ENCODE measurements at regions not wholly inside any gene's neighbourhood (a gene's known extent, or its start where the extent isn't known, plus 50 kb on each side); places are given as distances from the start of the nearest gene placed in this dataset.
A peak's percentile ranks its signal among the peaks of the same experiment; 100 is the strongest.

DNA sequence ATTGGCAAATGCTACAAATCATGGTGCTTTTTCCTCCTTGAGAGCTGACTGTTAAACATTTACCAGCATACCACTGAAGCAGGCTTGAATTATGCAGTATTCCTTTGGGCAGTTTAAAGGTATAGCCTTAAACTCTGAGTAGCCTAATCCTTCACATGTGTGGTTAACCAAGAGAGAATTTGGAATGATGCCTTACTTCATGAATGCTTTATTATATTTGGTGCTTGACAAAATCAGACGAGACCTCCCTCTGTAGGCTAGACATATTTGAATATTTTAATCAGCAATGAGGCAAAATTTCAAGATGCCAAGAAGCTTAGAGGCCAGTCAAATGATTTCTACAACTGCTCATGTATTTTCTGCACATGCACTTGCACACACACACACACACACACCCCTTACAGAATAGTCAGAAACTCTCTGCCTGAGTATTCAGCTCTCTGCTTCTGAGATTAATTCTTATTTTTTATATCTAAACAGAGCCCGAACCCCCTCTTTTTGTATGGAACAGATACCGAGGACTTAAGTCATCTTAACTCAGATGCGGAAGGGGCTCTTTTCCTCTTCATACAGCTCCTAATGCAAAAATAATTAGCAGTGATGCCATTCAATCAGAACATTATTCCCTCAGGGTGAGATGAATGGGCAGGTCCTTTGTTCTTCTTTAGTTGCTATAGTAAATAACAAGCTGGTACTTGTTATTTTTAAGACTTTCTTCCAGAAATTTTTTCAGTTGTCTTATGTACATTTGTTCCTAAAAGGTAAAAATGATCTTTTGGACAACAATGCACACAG is 195.5 kb upstream of the TMC3 start:
- no peak for DNase-seq
- H3K36me3 ChIP-seq (replicated peaks; ENCODE audit: control insufficient read depth, insufficient read depth, low read length) = no peaks in the 10 kb centered on the region
- no peaks in the 10 kb centered on the region for H3K27me3 ChIP-seq (ENCODE audit: control insufficient read depth, insufficient read depth, low read length)

DNA sequence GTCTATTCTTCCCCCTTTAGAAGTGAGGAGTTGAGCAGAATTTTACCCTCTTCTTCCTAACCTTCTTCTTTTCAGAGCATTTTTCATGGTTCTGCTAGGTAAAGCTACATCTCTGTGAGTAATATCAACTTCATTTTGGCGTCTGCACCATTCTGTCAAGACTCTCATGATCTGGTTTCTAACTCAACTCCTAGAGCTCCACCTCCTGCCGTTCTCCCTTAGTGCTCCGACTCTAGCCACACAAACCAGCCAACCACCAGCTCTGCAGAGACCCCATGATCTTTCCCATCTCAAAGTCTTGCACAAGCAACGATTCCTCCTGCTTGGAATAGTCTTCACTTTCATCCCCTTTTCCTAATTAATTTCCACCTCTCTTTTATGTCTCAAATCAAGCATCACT is 193.9 kb upstream of the TMC3 start:
- no peaks in the 10 kb centered on the region for H3K27me3 ChIP-seq (ENCODE audit: control insufficient read depth, insufficient read depth, low read length)
- DNase-seq = peak; percentile 16
- H3K4me3 ChIP-seq (ENCODE audit: insufficient read depth, low read depth, low read length) = no peak overlapping the region
- H3K36me3 ChIP-seq (replicated peaks; ENCODE audit: control insufficient read depth, insufficient read depth, low read length) = no peaks in the 10 kb centered on the region

More for the DNA sequence above, 195.5 kb upstream of the TMC3 start:
- no peak overlapping the region for H3K4me3 ChIP-seq (ENCODE audit: insufficient read depth, low read depth, low read length)

DNA sequence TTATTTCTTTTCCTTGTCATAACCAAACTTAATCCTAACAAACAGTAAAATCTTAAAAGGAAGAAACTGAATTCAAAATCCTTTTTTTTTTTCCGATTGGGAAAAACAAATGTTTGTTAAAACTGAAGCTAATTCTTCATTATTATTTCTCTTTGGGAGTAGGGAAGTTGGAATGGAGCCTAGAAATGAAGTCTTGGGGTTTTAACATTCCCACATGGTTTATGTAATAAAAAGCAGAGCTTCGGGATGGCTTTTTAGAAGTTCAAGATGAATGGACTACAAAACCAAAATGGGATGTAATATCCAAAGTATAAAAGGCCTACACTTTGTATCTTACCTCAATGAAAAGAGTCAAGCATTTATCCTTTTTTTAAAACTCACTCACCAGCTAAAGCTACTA is 189.0 kb upstream of the TMC3 start:
- DNase-seq = no peak
- Histone ChIP-seq H3K4me3 (ENCODE audit: insufficient read depth, low read depth, low read length) (no peak overlapping the region), H3K27me3 (ENCODE audit: control insufficient read depth, insufficient read depth, low read length) (no peaks in the 10 kb centered on the region), H3K36me3 (replicated peaks; ENCODE audit: control insufficient read depth, insufficient read depth, low read length) (no peaks in the 10 kb centered on the region)

DNA sequence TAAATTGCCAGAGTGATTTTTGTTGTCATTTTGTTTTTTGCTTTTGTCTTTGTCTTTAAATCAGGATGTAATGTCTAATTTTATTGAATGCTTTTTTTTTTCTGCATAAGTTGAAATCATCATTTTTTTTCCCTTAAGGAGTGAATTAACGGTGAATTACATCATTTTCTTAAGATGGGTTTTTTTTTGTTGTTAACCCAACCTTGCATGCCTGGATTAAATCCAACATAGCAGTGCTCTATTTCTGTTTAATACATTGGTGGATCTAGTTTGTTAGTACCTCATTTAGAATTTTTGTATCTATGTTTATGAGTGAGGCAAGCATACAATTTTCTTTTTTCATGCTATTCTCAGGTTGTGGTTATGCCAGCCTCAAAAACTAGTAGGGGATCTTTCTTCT is 186.4 kb upstream of the TMC3 start:
- Histone ChIP-seq H3K4me3 (ENCODE audit: insufficient read depth, low read depth, low read length) (no peak overlapping the region), H3K27me3 (ENCODE audit: control insufficient read depth, insufficient read depth, low read length) (no peaks in the 10 kb centered on the region), H3K36me3 (replicated peaks; ENCODE audit: control insufficient read depth, insufficient read depth, low read length) (no peaks in the 10 kb centered on the region)
- DNase-seq = no peak

DNA sequence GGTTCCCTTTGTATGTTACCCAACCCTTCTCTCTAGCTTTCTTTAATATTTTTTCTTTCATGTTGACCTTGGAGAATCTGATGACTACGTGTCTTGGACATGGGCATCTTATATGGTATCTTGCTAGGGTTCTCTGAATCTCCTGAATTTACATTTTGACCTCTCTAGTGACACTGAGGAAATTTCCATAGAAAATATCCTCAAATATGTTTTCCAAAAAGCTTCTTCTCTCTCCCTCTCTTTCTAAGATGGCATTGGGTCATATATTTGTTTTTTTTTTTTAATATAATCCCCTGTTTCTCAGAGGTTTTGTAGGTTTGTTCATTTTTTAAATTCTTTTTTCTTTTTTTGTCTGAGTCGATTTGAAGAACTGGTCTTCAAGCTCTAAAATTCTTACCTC is 184.0 kb upstream of the TMC3 start:
- Histone ChIP-seq H3K36me3 (replicated peaks; ENCODE audit: control insufficient read depth, insufficient read depth, low read length) (no peaks in the 10 kb centered on the region), H3K4me3 (ENCODE audit: insufficient read depth, low read depth, low read length) (no peak overlapping the region), H3K27me3 (ENCODE audit: control insufficient read depth, insufficient read depth, low read length) (no peaks in the 10 kb centered on the region)
- DNase-seq = no peak

DNA sequence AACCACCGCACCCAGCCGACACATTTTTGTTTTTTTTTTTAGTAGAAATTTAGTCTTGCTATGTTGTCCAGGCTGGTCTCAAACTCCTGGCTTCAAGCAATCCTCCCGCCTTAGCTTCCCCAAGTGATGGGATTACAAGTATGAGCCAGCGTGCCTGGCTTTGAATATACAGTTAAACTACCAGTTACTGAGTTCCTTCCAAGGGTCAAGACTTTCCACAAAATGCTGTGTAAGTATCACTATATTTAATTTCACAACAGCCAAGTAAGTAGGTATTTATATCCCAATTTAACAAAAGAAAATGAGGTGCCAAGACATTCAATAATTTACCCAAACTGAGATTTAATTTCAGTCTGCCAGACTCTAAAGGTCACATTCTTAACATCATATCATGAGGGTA is 181.3 kb upstream of the TMC3 start:
- Histone ChIP-seq H3K4me3 (ENCODE audit: insufficient read depth, low read depth, low read length) (no peak overlapping the region), H3K27me3 (ENCODE audit: control insufficient read depth, insufficient read depth, low read length) (no peaks in the 10 kb centered on the region), H3K36me3 (replicated peaks; ENCODE audit: control insufficient read depth, insufficient read depth, low read length) (no peaks in the 10 kb centered on the region)
- DNase-seq = no peak

DNA sequence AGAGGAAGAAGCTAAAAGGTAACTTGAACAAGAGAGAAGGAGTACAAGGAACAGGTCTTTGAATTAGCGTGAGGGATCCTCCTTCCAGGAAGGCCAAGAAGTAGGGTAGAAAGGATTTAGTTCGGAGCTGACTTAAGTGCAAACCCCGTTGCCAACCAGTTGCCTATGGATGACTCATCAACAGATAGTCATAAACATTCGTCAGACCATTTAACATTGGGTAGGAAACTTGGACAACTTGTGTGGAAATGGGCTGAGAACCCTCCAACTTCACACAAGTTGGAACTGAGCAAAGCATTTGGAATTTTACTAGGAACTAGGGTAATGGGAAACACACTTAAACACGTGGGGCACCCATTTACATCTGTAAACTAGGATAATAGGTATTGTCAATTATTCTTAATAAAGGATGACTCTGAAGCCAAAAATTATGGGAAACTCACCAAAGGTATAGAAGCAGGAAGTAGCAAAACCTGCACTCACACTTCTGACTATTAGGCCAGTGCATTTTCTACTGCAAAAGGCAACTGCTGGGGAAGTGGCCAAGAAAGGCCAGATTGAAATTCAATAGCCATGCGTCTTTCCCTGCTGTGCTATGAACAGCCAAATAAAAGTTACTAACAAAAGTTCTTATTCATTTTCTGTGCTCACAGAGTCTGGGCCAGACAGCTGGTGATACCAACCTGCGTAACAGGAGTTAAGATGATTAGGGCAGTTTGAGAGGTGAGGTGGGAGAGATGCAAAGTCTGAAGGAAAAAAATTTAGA is 174.5 kb upstream of the TMC3 start:
- Histone ChIP-seq H3K27me3 (ENCODE audit: control insufficient read depth, insufficient read depth, low read length) (no peaks in the 10 kb centered on the region), H3K36me3 (replicated peaks; ENCODE audit: control insufficient read depth, insufficient read depth, low read length) (no peaks in the 10 kb centered on the region), H3K4me3 (ENCODE audit: insufficient read depth, low read depth, low read length) (no peak overlapping the region)
- DNase-seq = no peak

DNA sequence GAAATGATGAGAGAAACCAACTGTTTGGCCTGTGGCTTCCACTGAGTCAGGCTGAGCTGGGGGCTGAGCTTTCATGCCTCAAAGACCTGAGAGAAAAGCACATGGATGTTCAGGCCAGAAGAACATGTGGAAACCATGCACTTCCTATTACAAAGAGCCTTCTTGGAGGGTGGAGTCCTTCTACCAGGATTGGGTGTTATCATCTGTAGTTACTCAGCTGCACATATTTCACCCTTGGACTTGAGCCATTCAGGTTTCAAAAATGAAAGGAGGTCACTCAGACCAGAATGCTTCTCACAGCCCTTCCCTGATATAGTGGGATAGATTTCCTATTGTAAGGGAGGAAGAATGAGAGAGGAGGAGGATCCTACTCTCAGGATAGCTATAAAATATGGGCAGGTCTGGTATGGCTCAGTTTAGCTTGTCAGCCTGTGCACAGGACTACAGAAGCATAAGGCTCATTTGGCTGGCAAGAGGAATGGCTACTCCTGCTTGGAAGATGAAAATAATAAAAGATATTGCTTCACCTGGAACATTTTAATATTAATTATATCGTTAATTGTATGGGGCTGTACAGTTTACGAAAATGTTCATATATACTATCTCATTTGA is 173.6 kb upstream of the TMC3 start:
- H3K36me3 ChIP-seq (replicated peaks; ENCODE audit: control insufficient read depth, insufficient read depth, low read length) = no peaks in the 10 kb centered on the region
- no peak overlapping the region for H3K4me3 ChIP-seq (ENCODE audit: insufficient read depth, low read depth, low read length)
- no peak for DNase-seq
- no peaks in the 10 kb centered on the region for H3K27me3 ChIP-seq (ENCODE audit: control insufficient read depth, insufficient read depth, low read length)

DNA sequence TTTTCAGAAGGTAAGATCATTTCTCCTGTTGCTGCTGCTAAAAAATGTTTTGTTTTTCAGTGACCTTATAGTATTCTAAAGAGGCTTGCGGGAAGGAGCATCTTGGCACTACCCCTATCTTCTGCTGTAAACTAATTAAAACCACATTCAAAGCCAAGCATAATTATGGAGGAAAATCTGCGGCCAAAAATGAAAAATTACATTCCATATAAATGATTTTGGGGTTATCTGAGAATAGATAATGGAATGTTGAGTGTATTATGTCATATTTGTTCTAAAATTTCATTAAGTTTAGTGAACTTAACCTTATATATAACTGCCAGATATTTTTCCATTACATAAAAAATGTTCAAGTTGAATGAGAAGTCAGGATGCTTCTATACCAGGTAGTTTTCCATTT is 170.4 kb upstream of the TMC3 start:
- H3K27me3 ChIP-seq (ENCODE audit: control insufficient read depth, insufficient read depth, low read length) = no peaks in the 10 kb centered on the region
- no peaks in the 10 kb centered on the region for H3K36me3 ChIP-seq (replicated peaks; ENCODE audit: control insufficient read depth, insufficient read depth, low read length)
- no peak overlapping the region for H3K4me3 ChIP-seq (ENCODE audit: insufficient read depth, low read depth, low read length)
- DNase-seq = no peak

DNA sequence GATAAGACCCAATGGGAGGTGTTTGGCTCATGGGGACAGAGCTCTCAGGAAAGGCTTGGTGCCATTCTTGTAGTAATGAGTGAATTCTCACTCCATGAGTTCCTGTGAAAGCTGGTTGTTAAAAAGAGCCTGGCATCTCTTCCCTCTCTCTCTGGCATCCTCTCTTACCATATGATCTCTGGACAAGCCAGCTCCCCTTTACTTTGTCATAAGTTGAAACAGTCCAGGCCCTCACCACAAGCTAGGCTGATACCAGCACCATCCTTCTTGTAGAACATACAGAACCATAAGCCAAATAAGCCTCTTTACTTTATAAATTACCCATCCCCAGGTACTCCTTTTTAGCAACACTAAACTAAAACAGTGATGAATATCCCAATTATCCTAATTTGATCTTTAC is 166.9 kb upstream of the TMC3 start:
- no peak for DNase-seq
- Histone ChIP-seq H3K27me3 (ENCODE audit: control insufficient read depth, insufficient read depth, low read length) (no peaks in the 10 kb centered on the region), H3K4me3 (ENCODE audit: insufficient read depth, low read depth, low read length) (no peak overlapping the region), H3K36me3 (replicated peaks; ENCODE audit: control insufficient read depth, insufficient read depth, low read length) (no peaks in the 10 kb centered on the region)

DNA sequence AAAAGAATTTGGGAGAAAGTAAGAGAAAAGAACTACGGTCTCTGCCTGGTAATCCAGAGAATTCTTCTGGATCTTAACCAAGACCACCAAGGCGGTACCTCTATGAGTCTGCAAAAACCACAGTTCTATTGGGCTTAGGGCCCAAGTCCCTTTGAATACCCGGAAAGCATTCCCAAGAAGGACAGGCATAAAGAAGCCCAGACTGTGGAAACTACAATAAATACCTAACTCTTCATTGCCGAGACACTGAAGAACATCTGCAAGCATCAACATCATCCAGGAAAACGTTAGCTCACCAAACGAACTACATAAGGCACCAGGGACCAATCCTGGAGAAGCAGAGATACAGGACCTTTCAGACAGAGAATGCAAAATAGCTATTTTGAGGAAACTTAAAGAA is 162.3 kb upstream of the TMC3 start:
- H3K36me3 ChIP-seq (replicated peaks; ENCODE audit: control insufficient read depth, insufficient read depth, low read length) = no peaks in the 10 kb centered on the region
- no peak for DNase-seq
- H3K27me3 ChIP-seq (ENCODE audit: control insufficient read depth, insufficient read depth, low read length) = no peaks in the 10 kb centered on the region
- no peak overlapping the region for H3K4me3 ChIP-seq (ENCODE audit: insufficient read depth, low read depth, low read length)

DNA sequence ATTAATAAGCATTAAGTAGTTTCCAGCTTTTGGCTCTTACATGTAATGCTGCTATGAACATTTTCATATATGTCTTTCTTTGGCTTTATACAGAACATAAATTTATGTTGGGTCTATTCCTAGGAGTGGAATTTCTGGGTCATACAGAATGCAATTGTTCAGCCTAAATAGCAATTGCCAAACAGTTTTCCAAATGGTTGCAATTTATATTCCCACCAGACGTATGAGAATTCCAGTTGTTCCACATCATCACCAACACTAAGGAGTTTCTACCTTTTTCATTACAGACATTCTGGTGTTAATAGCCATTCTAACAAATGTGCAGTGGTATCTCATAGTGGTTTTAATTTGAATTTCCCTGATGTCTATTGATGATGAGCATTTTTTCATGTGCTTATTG is 160.1 kb upstream of the TMC3 start:
- DNase-seq = no peak
- Histone ChIP-seq H3K36me3 (replicated peaks; ENCODE audit: control insufficient read depth, insufficient read depth, low read length) (no peaks in the 10 kb centered on the region), H3K27me3 (ENCODE audit: control insufficient read depth, insufficient read depth, low read length) (no peaks in the 10 kb centered on the region), H3K4me3 (ENCODE audit: insufficient read depth, low read depth, low read length) (no peak overlapping the region)

DNA sequence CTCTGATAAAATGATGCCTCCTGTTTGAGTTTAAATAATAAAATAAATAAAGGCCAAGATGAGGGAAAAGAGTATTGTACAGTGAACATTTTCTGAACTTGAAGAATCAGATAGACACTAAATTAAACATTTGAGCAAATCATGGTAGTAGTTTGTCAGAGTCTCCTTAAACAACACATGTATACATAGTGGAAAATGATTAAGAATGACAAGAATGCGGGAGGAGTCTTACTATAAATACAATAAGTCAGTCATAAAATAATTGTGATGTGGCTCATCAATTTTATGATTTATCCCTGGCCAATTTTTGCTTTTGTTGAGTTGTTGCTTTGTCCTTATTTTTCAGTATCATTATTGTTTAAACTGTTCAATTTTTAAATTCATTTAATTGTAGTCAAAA is 158.0 kb upstream of the TMC3 start:
- H3K4me3 ChIP-seq (ENCODE audit: insufficient read depth, low read depth, low read length) = no peak overlapping the region

DNA sequence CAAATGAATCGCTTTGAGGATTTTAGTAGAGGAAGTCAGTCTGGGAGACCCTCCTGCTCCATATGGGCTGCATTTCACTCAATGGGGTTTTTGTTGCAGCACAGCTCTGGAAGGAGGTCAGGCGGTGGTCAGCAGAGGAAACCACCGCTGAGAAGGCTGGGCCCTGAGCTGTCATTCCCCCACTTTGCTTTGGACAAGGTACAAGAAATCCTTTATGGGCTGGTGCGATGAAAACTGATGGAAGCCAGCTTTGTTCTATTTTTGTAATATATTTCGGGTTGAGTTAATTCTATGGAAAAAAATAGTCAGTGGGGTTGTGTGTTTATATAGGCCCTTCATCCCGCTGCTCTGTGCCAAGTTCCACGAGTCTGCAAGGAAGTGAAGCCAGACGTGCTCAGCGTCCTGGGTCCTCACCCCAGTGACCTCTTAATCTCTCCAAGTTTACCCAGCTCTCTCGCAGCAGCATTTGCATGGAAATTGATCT is 157.1 kb upstream of the TMC3 start:
- DNase-seq = peak; percentile 15
- Histone ChIP-seq H3K27me3 (ENCODE audit: control insufficient read depth, insufficient read depth, low read length) (no peaks in the 10 kb centered on the region), H3K36me3 (replicated peaks; ENCODE audit: control insufficient read depth, insufficient read depth, low read length) (no peaks in the 10 kb centered on the region), H3K4me3 (ENCODE audit: insufficient read depth, low read depth, low read length) (no peak overlapping the region)

More for the DNA sequence above, 158.0 kb upstream of the TMC3 start:
- Histone ChIP-seq H3K36me3 (replicated peaks; ENCODE audit: control insufficient read depth, insufficient read depth, low read length) (no peaks in the 10 kb centered on the region), H3K27me3 (ENCODE audit: control insufficient read depth, insufficient read depth, low read length) (no peaks in the 10 kb centered on the region)
- DNase-seq = no peak

DNA sequence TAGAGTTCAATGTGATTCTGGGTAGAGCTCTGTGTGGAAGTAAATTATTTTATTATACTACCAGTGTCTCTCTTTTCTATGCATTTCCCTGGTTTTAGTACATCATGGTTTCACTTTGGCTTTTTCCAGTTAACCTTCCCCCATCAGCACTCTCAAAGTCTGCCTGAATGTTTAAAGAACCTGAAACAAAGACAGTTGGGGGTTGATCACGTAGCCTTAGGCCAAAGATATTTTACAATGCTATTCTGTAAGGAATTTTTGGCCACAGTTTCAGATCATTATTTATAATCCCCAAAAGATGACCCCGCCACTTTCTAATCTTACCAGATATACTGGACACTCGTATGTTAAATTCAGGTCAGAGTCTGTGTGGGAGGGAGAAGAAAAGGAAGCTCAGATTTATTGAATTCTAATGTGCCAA is 156.3 kb upstream of the TMC3 start:
- DNase-seq = no peak
- Histone ChIP-seq H3K36me3 (replicated peaks; ENCODE audit: control insufficient read depth, insufficient read depth, low read length) (no peaks in the 10 kb centered on the region), H3K27me3 (ENCODE audit: control insufficient read depth, insufficient read depth, low read length) (no peaks in the 10 kb centered on the region), H3K4me3 (ENCODE audit: insufficient read depth, low read depth, low read length) (no peak overlapping the region)

All from H7 (cell line).